HG03460 (cell line): ENCODE measurements at regions not wholly inside any gene's neighbourhood (a gene's known extent, or its start where the extent isn't known, plus 50 kb on each side); places are given as distances from the start of the nearest gene placed in this dataset.
"Not testable (repeated sequence)": the region's sequence is repeated elsewhere in the genome, so short reads cannot be mapped to it uniquely, and the experiment has no call there.

Experiments used
- ATAC-seq: cut with Tn5 transposase; IDR thresholded peaks from one replicate; pipeline ENCODE4 v1.9.1; 2021; ENCODE audit not compliant: unreplicated experiment

DNA sequence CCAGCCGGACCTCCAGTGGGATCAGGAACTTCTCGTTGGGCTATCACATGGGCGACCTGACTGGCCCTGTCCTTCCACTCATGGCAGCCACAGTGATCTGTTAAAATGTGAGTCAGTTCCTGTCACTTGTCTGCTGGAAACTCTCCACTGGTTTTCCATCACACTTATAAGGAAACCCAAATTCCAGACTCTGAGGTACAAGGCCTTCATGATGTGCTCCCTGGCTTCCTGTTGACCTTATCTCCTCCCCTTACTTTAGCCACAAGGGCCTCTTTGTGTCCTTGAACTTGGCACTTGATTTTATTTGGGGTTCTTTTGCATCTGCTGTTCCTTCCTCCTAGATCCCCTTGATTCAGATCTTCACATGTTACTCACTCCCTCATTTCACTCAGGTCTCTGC, 96.8 kb downstream of the TENT5C start:
- no peak for ATAC-seq

DNA sequence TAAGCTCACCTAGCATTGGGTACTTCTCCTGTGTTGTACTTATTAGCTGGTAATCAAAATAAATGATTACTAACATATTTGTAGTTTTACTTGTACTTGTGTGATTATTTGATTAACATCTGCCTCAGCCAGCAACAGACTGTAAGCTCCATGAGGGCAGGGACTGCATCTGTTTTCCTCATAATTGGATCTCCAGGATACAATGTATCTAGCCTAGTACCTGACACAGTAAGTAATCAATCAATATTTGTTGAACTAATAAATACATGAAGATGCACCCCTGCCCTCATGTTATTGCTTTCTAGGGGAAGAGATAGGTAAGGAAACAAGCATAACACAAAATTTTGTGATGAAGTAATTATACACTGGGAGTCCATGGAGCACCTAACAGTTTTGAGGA, 101.5 kb downstream of the TENT5C start:
- ATAC-seq = no peak

DNA sequence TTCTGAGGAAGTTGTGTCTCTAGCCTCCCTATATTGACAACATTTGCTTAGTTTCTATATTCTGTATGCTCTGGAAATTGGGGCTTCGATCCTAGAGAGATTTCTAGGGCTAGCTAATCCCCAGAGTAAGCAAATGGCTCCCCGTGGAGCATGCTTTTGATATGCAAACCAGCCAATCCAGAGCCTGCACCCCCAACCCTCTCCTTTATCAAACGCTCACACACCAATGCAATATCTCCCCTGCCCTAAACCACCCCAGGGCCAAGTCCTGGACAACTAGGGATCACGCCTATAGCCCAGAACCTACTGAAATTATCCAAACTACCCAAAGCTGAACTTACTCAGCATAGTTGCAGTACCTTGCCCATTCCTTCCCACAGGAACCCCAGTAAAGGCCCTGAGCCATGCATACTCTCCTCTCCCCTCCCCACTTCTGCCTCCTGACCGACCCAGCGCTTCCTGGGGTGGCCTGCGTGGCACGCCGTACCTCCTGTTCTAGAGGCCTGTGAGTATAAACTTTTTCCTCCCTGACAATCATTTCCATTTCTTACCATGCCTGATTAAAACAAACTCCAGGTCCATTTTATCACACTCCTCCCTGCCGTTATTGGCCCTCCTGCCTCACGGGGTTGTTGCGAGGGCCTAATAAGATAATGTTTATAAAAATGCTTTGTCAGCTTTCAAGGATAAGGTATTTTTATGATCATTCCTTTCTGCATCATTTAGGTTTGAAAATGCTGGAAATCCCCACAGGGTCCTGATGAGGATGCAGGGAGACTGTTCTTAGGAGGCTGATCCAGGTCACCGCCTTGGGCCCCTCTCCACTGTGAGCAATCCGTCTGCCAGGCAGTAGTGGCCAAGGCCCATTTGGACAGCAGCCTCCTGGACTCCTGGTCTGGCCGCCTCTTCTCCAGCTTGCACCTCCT, 102.7 kb downstream of the TENT5C start:
- no peak for ATAC-seq

DNA sequence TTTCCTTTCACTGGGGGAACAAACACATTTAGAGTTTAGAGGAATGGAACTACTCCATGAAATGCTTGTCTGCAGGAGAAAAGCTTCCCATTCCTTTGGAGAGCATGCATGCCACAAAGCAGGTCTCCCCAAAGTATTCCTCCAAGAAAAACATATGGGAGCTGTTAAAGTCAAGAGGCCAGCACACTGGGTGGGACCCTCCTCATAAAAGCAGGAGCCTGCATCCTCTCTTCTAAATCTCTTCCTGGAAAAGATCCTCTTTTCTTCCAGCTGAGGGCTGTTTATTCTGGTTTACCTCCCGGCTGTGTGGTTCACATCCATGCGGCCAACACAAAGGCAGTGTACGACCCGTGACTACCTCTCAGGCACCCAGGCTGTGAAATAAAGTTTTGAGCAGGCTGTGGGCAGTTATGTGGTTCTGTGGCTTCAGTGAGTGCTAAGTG, 103.4 kb downstream of the TENT5C start:
- no peak for ATAC-seq

GRCh38 chr1:117710710-117711109, 104.9 kb downstream of the TENT5C start:
- no peak for ATAC-seq

GRCh38 chr1:117712621-117713020, 106.8 kb downstream of the TENT5C start:
- no peak for ATAC-seq

GRCh38 chr1:117714546-117714945, 108.7 kb downstream of the TENT5C start:
- ATAC-seq = no peak

DNA sequence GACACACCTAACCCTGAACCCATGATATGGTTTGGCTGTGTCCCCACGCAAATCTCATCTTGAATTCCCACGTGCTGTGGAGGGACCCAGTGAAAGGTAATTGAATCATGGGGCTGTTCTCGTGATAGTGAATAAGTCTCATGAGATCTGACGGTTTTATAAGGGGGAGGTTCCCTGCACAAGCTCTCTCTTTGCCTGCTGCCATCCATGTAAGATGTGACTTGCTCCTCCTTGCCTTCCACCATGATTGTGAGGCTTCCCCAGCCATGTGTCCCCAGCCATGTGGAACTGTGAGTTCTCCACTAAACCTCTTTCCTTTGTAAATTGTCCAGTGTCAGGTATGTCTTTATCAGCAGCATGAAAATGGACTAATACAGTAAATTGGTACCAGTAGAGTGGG, 110.2 kb downstream of the TENT5C start:
- not testable (repeated sequence) for ATAC-seq

DNA sequence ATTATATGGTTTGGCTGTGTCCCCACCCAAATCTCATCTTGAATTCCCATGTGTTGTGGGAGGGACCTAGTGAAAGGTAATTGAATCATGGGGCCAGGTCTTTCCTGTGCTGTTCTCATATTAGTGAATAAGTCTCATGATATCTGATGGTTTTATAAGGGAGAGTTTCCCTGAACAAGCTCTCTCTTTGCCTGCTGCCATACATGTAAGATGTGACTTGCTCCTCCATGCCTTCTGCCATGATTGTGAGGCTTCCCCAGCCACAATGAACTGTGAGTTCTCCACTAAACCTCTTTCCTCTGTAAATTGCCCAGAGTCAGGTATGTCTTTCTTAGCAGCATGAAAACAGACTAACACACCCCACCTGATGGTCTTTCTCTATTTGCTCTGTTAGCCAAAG, 112.1 kb downstream of the TENT5C start:
- ATAC-seq = not testable (repeated sequence)

GRCh38 chr1:117718596-117718995, 112.7 kb downstream of the TENT5C start:
- ATAC-seq = not testable (repeated sequence)

DNA sequence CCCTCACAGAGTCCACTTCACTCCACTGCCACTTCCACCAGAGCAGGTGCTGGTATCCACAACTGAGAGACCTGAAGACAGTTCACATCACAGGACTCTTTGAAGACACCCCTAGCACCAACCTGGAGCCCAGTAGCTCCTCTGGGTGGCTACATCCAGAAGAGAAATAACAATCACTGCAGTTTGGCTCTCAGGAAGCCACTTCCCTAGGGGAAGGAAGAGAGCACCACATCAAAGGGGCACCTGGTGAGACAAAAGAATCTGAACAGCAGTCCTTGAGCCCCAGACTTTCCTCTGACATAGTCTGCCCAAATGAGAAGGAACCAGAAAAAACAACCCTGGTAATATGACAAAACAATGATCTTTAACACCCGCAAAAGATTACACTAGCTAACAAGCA, 113.2 kb downstream of the TENT5C start:
- ATAC-seq = no peak

DNA sequence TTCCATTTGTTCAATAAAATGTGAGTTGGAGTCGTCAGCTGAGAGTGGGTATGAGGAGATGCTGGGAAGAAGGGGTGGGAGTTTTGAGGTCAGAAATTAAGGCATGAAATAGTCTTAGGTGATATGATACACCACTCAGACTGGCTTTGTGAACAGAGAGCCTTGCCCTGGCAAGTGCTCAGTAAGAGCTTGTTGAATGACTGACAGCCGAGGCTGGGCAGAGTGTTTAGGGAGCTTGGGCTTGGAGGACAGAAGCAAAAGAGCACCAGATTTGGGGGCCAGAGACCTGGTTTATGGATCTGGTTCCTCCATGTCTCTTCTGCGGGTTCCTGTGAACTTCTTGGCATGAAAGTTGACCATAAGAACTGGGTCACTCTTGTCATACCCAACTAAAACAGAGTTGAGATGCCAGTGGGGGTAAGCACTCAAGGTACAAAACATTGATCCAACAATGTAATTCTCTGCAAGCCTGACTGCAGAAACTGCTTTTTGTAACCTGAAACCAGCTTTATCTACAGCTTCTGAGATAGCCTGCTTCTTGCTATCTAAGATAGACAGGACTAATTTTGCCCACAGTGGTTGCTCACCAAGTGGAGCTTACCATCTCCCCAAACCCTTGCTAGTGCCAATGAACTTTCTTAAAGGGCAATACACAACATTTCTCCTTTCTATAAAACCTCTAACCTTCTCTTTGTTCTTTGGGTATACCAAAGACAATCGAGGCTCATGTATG, 126.4 kb downstream of the TENT5C start:
- no peak for ATAC-seq

- ATAC-seq = no peak
Observed at GRCh38 chr1:117732956-117733355, 127.1 kb downstream of the TENT5C start.

DNA sequence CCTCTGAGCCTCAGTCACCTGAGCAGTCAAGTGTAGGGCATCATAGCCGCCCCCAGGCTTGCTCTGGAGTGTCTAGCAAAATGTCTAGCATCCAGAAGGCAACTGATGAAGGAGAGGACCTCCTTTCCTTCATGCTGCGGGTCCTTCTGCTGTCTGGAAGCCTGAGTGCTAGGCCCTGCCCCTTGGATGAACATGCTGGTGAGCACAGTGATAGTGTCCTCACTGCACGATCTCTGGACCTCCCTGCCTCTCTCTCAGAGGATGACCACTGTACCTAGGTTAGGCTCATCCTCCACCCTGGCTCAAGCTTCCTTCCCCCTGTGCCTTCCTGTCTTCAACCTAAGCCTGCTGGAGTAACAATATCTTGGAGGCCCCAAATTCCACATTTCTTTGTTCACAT, 128.6 kb downstream of the TENT5C start:
- no peak for ATAC-seq

DNA sequence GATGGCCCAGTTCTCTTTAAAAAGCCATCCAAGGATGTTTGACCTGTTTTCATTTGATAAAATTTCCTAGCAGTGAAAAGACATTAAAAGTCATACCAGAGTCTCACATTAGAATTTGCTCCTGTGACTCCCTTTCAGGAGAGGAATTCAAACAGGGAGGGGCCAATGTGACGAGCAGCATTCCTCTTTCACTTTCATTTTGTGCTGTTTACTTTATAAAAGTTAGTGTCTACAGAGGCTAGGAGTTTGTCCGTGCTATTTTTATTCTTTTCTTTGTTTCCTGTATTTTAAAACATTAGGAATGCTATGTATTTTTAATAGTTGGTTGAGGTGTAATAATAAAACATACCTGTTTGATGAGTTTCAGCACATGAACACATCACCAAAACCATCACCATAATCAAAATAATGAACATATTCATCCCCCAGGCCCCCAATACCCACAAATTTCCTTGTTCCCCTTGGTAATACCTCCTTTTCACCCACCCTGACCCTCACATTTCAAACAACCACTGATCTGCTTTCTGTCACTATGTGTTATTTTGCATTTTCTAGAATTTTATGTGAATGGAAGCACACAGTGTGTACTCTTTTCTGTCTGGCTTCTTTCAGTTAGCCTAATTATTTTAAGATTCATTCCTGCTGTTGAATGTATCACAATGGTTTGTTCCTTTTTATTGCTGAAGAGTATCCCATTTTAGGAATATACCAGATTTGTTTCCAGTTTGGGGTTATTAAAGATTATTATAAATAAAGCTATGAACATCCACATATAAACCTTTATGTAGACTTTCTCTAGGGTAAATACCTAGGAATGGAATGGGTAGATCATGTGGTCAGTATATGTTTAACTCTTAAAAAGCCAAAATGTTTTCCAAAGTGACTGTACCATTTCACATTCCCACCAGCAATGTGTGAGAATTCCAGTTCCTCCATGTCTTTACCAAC, 129.5 kb downstream of the TENT5C start:
- peak; percentile 52 for ATAC-seq

DNA sequence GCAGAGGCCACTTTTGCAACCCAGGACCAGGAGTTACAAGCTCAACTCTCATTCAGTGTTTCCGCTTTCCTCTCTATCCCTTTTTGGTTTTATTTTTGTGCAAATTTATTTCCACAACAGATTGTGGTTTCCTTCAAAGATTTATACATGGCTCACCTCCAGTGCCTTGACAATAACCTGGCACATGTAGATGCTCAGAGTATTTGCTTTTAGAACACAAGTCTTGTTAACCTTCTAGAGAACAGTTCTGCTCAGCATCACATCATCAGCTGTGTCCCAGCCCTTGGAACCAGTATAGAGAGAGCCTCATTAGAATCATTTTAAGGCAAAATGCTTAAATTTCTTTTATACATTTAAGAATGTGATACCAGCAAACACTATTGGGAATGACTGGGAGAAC, 133.7 kb downstream of the TENT5C start:
- no peak for ATAC-seq

DNA sequence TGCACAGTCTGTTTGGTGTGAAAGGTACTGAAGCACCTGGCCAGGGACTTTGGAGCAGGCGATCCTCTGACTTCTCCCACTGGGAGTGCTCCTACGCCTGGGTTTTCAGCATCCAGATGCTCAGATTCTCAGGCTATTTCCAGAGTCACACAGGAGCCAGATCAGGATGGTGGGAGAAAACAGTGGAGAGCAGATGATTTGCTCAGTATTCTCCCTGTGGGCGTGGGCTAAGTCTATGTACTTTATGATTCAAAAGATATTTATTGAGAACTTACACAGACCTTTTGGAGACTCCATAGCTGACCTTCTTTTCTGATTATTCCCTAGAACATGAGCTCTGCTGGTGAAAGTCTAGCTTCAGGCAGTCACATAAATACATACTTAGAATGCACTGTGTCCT, 134.6 kb downstream of the TENT5C start:
- ATAC-seq = no peak

- not testable (repeated sequence) for ATAC-seq
Observed at GRCh38 chr1:117746565-117746964, 140.7 kb downstream of the TENT5C start.

GRCh38 chr1:117747605-117748004, 141.8 kb downstream of the TENT5C start:
- no peak for ATAC-seq

DNA sequence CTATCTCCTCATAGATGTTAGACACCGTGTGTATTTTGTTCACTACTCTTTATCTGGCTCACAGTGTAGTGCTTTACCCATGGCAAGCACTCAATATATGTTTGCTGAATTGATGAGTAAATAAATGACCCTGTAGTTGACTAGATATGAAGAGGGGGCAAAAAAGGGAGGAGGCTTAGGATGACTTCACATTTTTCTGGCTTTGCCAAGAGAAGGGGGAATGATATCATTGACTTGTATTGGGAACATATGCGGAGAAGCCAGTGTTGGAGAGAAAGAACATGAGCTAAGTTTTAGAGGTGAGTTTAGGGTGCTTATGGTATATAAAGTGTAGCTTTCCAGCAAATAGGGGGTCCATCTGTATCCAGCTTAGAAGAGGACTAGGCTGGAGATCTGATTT, 145.5 kb downstream of the TENT5C start:
- ATAC-seq = no peak

DNA sequence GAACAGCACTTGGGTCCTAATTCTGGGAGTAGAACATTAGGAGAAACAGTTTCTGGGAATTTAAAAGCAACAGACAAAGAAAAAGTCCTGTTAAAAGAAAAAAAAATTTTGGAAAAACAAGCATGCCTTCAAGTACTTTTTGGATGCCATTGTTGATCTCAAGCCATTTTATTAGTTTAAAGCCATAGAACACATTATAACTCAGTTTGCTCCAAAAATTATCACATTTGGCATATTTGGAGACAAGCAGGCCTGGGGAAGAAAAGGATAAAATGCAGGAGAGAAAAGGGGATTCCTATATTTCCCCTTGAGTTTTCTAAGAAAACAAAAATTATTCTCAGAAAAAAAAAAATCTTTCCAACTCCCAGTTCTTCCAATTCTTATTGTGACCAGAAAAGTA, 146.8 kb downstream of the TENT5C start:
- no peak for ATAC-seq
